Left lung (tissue), 4 donors: ENCODE measurements at regions not wholly inside any gene's neighbourhood (a gene's known extent, or its start where the extent isn't known, plus 50 kb on each side); places are given as distances from the start of the nearest gene placed in this dataset.

Experiments
- ATAC-seq: fragments of 200-7000 bp; cut with Tn5 transposase; one replicate; pipeline ENCODE4 v1.9.1; 2020; ENCODE audit warnings: moderate library complexity
- DNase-seq, 4 donors: peaks; one replicate each; pipeline ENCODE4 v3.0.0-alpha.2; 2013 to 2020
- H3K27ac ChIP-seq, 2 donors: fragments of 200-600 bp; sonication (generic) in 1 of 2; one replicate each; pipeline versions ENCODE4 v1.5.0 to v1.8.0; 2020 to 2021
- H3K27me3 ChIP-seq, 2 donors: fragments of 200-600 bp; sonication (generic) in 1 of 2; one replicate each; pipeline versions ENCODE4 v1.5.0 to v1.8.0; 2020 to 2021
- H3K36me3 ChIP-seq, 2 donors: fragments of 200-600 bp; sonication (generic) in 1 of 2; one replicate each; pipeline versions ENCODE4 v1.5.0 to v1.8.0; 2020 to 2021
- H3K4me1 ChIP-seq, 2 donors: fragments of 200-600 bp; one replicate each; pipeline ENCODE4 v1.8.0; 2021
- H3K4me3 ChIP-seq, 2 donors: fragments of 200-600 bp; sonication (generic) in 1 of 2; one replicate each; pipeline versions ENCODE4 v1.5.0 to v1.8.0; 2020 to 2021; ENCODE audit warnings: mild to moderate bottlenecking in 1 of 2
- H3K9me3 ChIP-seq, 2 donors: fragments of 200-600 bp; sonication (generic) in 1 of 2; one replicate each; pipeline versions ENCODE4 v1.5.0 to v1.8.0; 2020 to 2021
- intact Hi-C, 2 donors: fragments of 100-400 bp; cut with DNase I; formaldehyde crosslinking; loops; one replicate each; pipeline versions ENCODE4 v1.11.2 to v1.14.2; 2022
- TF ChIP-seq, protein P1 (sequence below), 2 donors: fragments of 200-600 bp; sonication (generic) in 1 of 2; IDR thresholded peaks; one replicate each; pipeline versions ENCODE4 v1.5.0 to v1.8.0; 2021; ENCODE audit warnings: antibody characterized with exemption in 2 of 2
- donor health status: DM: no; HTN: yes; CAD: no.
- donor health status: DM: no; HTN: no; CAD: no.

DNA sequence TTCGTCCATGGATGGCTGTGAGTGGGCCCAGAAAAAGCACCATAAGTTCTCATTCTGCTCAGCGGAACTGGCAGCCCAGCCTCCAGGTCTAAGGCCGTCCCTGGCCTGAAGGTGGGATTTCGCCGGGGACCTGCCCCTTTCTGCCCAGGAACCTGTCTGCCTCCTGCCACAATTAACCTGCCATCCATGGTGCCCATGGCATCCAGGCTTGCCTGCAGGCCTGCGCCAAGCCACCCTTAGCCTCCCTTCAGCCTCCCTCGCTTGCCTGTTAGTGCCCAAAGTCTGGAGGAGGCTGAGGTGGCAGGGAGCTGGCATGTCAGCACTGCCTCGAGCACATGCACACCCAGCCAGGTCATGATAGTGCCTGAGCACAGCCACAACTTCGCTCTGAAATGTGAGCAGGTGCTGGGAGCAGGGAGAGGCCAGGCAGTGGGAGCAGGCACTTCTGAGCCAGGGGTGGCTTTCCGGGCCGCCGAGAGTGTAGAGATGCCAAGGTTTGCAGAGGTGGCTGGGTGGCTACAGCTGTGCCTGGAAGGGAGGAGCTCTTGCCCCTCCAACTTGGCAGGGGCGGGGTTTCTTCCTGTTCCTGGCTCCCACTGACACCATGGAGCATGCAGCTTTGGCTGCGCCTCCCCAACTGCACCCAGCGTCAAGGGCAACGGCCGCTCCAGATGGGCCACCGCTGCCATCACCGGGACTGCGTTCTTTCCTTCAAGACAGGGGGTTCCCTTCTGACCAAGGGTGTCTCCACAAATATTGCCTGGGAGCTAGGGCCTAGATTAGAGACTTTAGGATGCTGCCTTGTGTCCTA is 648.9 kb upstream of the VRK2 start:
- H3K9me3 ChIP-seq: no peaks in the 10 kb centered on the region
- ATAC-seq: no peak
- no peak overlapping the region for H3K4me3 ChIP-seq
- no peaks in the 10 kb centered on the region for H3K4me1 ChIP-seq
- no peaks in the 10 kb centered on the region for H3K27me3 ChIP-seq
- no peak overlapping the region for H3K27ac ChIP-seq
- intact Hi-C loops: no loop called here
- DNase-seq: peak in 1 of 4 donors; percentile 42
- no peaks in the 10 kb centered on the region for H3K36me3 ChIP-seq
- TF ChIP-seq, protein P1, sequence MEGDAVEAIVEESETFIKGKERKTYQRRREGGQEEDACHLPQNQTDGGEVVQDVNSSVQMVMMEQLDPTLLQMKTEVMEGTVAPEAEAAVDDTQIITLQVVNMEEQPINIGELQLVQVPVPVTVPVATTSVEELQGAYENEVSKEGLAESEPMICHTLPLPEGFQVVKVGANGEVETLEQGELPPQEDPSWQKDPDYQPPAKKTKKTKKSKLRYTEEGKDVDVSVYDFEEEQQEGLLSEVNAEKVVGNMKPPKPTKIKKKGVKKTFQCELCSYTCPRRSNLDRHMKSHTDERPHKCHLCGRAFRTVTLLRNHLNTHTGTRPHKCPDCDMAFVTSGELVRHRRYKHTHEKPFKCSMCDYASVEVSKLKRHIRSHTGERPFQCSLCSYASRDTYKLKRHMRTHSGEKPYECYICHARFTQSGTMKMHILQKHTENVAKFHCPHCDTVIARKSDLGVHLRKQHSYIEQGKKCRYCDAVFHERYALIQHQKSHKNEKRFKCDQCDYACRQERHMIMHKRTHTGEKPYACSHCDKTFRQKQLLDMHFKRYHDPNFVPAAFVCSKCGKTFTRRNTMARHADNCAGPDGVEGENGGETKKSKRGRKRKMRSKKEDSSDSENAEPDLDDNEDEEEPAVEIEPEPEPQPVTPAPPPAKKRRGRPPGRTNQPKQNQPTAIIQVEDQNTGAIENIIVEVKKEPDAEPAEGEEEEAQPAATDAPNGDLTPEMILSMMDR (IDR thresholded peaks at IDR 0.05): no peak

DNA sequence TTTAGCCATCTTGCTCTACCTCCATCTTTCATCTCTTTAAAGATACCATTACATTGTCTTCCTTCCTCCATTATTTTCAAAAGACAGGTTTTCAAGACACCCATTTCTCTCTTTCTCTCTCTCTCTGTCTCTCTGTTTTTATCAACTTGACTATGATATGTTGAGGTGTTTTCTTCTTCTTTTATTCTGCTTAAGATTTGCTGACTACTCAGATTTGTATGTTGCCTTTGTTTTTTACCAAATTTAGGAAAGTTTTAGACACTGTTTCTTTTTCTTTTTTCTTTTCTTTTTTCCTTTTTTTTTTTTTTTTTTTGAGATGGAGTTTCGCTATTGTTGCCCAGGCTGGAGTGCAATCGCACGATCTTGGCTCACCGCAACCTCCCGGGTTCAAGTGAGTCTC is 647.5 kb upstream of the VRK2 start:
- no peak overlapping the region for H3K4me3 ChIP-seq
- no peak overlapping the region for H3K27ac ChIP-seq
- no peaks in the 10 kb centered on the region for H3K4me1 ChIP-seq
- H3K36me3 ChIP-seq: no peaks in the 10 kb centered on the region
- DNase-seq (no peak), ATAC-seq (no peak)
- TF ChIP-seq, protein P1 (IDR thresholded peaks at IDR 0.05): no peak
- no peaks in the 10 kb centered on the region for H3K27me3 ChIP-seq
- no peaks in the 10 kb centered on the region for H3K9me3 ChIP-seq
- intact Hi-C loops: no loop called here

DNA sequence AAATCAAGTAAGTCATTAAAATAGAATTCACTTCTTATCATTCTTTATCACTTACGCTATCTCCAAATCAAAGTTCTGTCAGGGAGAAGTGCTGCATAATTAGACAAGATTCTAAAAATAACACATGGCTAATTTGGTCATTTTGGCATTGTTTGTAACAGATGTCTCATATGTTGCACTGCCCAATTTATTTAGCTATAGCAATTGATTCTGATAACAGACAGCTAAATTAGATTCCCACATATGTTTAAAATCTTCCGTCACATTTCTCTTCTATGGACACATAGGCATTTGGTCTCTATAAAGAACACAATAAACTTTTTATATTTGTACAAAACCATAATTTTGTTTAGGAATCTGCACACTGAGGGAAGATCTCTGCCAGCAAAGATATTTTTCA is 644.5 kb upstream of the VRK2 start:
- H3K36me3 ChIP-seq: no peaks in the 10 kb centered on the region
- H3K9me3 ChIP-seq: no peaks in the 10 kb centered on the region
- ATAC-seq: no peak
- peak in 1 of 4 donors; percentile 6 for DNase-seq
- no peaks in the 10 kb centered on the region for H3K27me3 ChIP-seq
- no peaks in the 10 kb centered on the region for H3K4me1 ChIP-seq
- TF ChIP-seq, protein P1 (IDR thresholded peaks at IDR 0.05): no peak
- H3K4me3 ChIP-seq: no peak overlapping the region
- no peak overlapping the region for H3K27ac ChIP-seq
- intact Hi-C loops: no loop called here

DNA sequence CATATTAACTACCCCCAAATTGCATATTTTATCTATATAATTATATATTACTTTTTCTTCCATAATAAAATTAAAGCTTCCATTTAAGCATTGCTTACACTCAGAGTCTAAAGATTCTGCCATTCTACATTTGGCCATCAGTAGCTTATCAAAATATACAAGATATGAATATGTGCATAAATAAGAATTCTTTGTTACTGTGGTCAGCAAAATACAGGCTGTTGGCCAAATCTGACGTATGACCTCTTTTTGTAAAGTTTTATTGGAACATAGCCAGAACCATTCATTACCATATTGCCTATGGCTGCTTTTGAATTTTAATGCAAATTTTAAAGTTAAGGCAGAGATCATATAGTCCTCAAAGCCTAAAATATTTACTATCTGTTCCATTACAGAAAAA is 643.9 kb upstream of the VRK2 start:
- Histone ChIP-seq H3K4me1 (no peaks in the 10 kb centered on the region), H3K36me3 (no peaks in the 10 kb centered on the region)

DNA sequence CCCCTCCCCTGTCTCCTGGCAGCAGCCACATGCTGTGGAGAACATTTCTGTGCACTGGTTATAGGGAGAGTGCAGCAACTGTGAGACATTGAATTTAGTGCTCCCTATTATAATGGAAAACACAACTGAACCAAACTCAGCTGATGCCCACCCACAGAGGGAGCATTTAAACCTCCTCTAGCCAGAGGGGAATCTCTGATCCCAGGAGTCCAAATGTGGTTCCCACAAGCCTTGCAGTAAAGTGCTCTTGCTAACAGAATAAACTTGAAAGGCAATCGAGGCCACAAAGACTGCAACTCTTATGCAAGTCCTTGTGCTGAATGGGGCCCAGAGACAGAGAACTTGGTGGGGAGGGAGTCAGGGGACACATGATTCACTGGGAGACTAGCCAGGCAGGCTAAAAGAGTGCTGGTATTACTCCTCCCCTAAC is 638.8 kb upstream of the VRK2 start:
- no peaks in the 10 kb centered on the region for H3K36me3 ChIP-seq
- intact Hi-C loops: no loop called here
- no peak for DNase-seq
- no peak overlapping the region for H3K4me3 ChIP-seq
- no peak for ATAC-seq
- H3K9me3 ChIP-seq: peaks cover 0 to 23% of the 10 kb centered on the region in 2 donors
- no peaks in the 10 kb centered on the region for H3K27me3 ChIP-seq
- H3K4me1 ChIP-seq: no peaks in the 10 kb centered on the region
- TF ChIP-seq, protein P1 (IDR thresholded peaks at IDR 0.05): no peak
- no peak overlapping the region for H3K27ac ChIP-seq

More for the DNA sequence above, 643.9 kb upstream of the VRK2 start:
- intact Hi-C loops: no loop called here
- DNase-seq (peak in 1 of 4 donors; percentile 1), ATAC-seq (no peak)
- Histone ChIP-seq H3K27ac (no peak overlapping the region), H3K4me3 (no peak overlapping the region), H3K9me3 (no peaks in the 10 kb centered on the region), H3K27me3 (no peaks in the 10 kb centered on the region)
- TF ChIP-seq, protein P1 (IDR thresholded peaks at IDR 0.05): no peak
